ENCODE measurements at regions not wholly inside any gene's neighbourhood (a gene's known extent, or its start where the extent isn't known, plus 50 kb on each side); places are given as distances from the start of the nearest gene placed in this dataset.

DNA sequence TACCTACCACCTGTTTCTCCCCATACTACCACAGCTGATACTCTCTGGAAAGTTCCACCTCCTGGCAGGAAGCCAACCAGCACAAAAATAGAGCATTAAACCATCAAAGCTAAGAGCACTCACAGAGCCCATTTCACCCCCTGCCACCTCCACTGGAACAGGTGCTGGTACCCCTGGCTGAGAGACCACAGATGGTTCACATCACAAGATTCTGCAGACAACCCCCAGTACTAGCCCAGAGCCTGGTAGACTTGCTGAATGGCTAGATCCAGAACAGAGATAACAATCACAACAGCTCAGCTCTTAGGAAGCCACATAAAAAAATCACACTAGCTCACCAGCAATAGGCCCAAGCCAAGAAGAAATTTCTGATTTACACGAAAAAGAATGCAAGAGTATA lies 855.2 kb downstream of the FSCB start:
- WGBS, 2 donors (ENCODE audit: low coverage in 1 of 2) = 67% methylated on average over 1 of the region's 1 CpG; no CpG with 5 or more reads in 1 of the 2 donors

GRCh38 chr14:43651185-43651787 lies 855.8 kb downstream of the FSCB start:
- intact Hi-C loops (cut with DNase I; ENCODE audit: low total_unique reads) (no loop called here), in situ Hi-C loops (cut with MboI; ENCODE audit: low pct_ligation_motif_present in 1 of 4, low pct_unique_long_range_greater_than_20kb in 1 of 4, low sequenced_read_pairs in 3 of 4) (no loop called here)
- Histone ChIP-seq H3K4me1 (no peaks in the 10 kb centered on the region), H3K27me3 (no peaks in the 10 kb centered on the region), H3K4me3 (no peak overlapping the region), H3K9me3 (no peaks in the 10 kb centered on the region), H3K36me3 (no peaks in the 10 kb centered on the region), H3K27ac (no peak overlapping the region)
- DNase-seq = no peak
- TF ChIP-seq EP300 (IDR thresholded peaks at IDR 0.05; ENCODE audit: low read depth) = no peak
- TF ChIP-seq POLR2AphosphoS5 (IDR thresholded peaks at IDR 0.05) = no peak
- TF ChIP-seq POLR2A (IDR thresholded peaks at IDR 0.05) = no peak
- TF ChIP-seq, protein P1, sequence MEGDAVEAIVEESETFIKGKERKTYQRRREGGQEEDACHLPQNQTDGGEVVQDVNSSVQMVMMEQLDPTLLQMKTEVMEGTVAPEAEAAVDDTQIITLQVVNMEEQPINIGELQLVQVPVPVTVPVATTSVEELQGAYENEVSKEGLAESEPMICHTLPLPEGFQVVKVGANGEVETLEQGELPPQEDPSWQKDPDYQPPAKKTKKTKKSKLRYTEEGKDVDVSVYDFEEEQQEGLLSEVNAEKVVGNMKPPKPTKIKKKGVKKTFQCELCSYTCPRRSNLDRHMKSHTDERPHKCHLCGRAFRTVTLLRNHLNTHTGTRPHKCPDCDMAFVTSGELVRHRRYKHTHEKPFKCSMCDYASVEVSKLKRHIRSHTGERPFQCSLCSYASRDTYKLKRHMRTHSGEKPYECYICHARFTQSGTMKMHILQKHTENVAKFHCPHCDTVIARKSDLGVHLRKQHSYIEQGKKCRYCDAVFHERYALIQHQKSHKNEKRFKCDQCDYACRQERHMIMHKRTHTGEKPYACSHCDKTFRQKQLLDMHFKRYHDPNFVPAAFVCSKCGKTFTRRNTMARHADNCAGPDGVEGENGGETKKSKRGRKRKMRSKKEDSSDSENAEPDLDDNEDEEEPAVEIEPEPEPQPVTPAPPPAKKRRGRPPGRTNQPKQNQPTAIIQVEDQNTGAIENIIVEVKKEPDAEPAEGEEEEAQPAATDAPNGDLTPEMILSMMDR (IDR thresholded peaks at IDR 0.05) = no peak
- WGBS, 2 donors (ENCODE audit: low coverage in 1 of 2) = 39 to 57% methylated on average over 3 to 4 of the region's 4 CpGs

More for the DNA sequence above, 855.2 kb downstream of the FSCB start:
- Histone ChIP-seq H3K4me3 (no peak overlapping the region), H3K4me1 (no peaks in the 10 kb centered on the region), H3K27me3 (no peaks in the 10 kb centered on the region), H3K27ac (no peak overlapping the region), H3K9me3 (no peaks in the 10 kb centered on the region), H3K36me3 (no peaks in the 10 kb centered on the region)
- intact Hi-C loops (cut with DNase I; ENCODE audit: low total_unique reads) = no loop called here
- TF ChIP-seq POLR2A (IDR thresholded peaks at IDR 0.05) = no peak
- TF ChIP-seq, protein P1 (IDR thresholded peaks at IDR 0.05) = no peak
- TF ChIP-seq POLR2AphosphoS5 (IDR thresholded peaks at IDR 0.05) = no peak
- TF ChIP-seq EP300 (IDR thresholded peaks at IDR 0.05; ENCODE audit: low read depth) = no peak
- DNase-seq = no peak
- in situ Hi-C loops (cut with MboI; ENCODE audit: low pct_ligation_motif_present in 1 of 4, low pct_unique_long_range_greater_than_20kb in 1 of 4, low sequenced_read_pairs in 3 of 4) = no loop called here

- Histone ChIP-seq H3K4me1 (no peaks in the 10 kb centered on the region), H3K27ac (no peak overlapping the region), H3K9me3 (no peaks in the 10 kb centered on the region), H3K36me3 (no peaks in the 10 kb centered on the region), H3K27me3 (no peaks in the 10 kb centered on the region), H3K4me3 (no peak overlapping the region)
- TF ChIP-seq, protein P1 (IDR thresholded peaks at IDR 0.05) = no peak
- TF ChIP-seq POLR2AphosphoS5 (IDR thresholded peaks at IDR 0.05) = no peak
- TF ChIP-seq EP300 (IDR thresholded peaks at IDR 0.05; ENCODE audit: low read depth) = no peak
- no peak for TF ChIP-seq POLR2A (IDR thresholded peaks at IDR 0.05)
- DNase-seq = no peak
- in situ Hi-C loops (cut with MboI; ENCODE audit: low pct_ligation_motif_present in 1 of 4, low pct_unique_long_range_greater_than_20kb in 1 of 4, low sequenced_read_pairs in 3 of 4) (no loop called here), intact Hi-C loops (cut with DNase I; ENCODE audit: low total_unique reads) (no loop called here)
Observed at GRCh38 chr14:43649508-43649907, 857.6 kb downstream of the FSCB start.

- no peaks in the 10 kb centered on the region for H3K27me3 ChIP-seq
- H3K4me3 ChIP-seq = no peak overlapping the region
- intact Hi-C loops (cut with DNase I; ENCODE audit: low total_unique reads) = no loop called here
- TF ChIP-seq POLR2AphosphoS5 (IDR thresholded peaks at IDR 0.05) = no peak
- TF ChIP-seq EP300 (IDR thresholded peaks at IDR 0.05; ENCODE audit: low read depth) = no peak
- no peak for TF ChIP-seq POLR2A (IDR thresholded peaks at IDR 0.05)
- TF ChIP-seq, protein P1 (IDR thresholded peaks at IDR 0.05) = no peak
- no peak overlapping the region for H3K27ac ChIP-seq
- no peak for DNase-seq
- no peaks in the 10 kb centered on the region for H3K9me3 ChIP-seq
- H3K4me1 ChIP-seq = no peaks in the 10 kb centered on the region
- 63 to 92% methylated on average over 4 of the region's 4 CpGs for WGBS, 2 donors (ENCODE audit: low coverage in 1 of 2)
- no peaks in the 10 kb centered on the region for H3K36me3 ChIP-seq
- in situ Hi-C loops (cut with MboI; ENCODE audit: low pct_ligation_motif_present in 1 of 4, low pct_unique_long_range_greater_than_20kb in 1 of 4, low sequenced_read_pairs in 3 of 4) = no loop called here
Observed at GRCh38 chr14:43647302-43647701, 859.8 kb downstream of the FSCB start.
